ENCODE measurements at regions not wholly inside any gene's neighbourhood (a gene's known extent, or its start where the extent isn't known, plus 50 kb on each side); places are given as distances from the start of the nearest gene placed in this dataset.

GRCh38 chr10:36773652-36774051, 351.7 kb upstream of the ANKRD30A start:
- no peak overlapping the region for H3K4me2 ChIP-seq (ENCODE audit: insufficient read depth, low read length)
- POLR2A ChIA-PET = no interaction called here
- H4K20me1 ChIP-seq (replicated peaks; ENCODE audit: control insufficient read depth, extremely low read depth, insufficient read depth, low read length) = no peaks in the 10 kb centered on the region
- TF ChIP-seq POLR2AphosphoS5 (IDR thresholded peaks at IDR 0.05; ENCODE audit: insufficient read depth, low read depth, low read length) = no peak
- TF ChIP-seq FOS (IDR thresholded peaks at IDR 0.05; ENCODE audit: borderline replicate concordance, insufficient read depth, low read length) = no peak
- no peak for TF ChIP-seq POLR2A (IDR thresholded peaks at IDR 0.05; ENCODE audit: low read depth, low read length)
- TF ChIP-seq CTCF (IDR thresholded peaks at IDR 0.05; ENCODE audit: extremely low read depth in 1 of 2, insufficient read depth in 1 of 2, low read depth in 1 of 2, low read length in 2 of 2) = no peak
- no peak for TF ChIP-seq MYC (IDR thresholded peaks at IDR 0.05; ENCODE audit: low read depth, low read length)
- no peak for TF ChIP-seq MAX (IDR thresholded peaks at IDR 0.05; ENCODE audit: insufficient read depth, insufficient read length)
- no peak for TF ChIP-seq EZH2 (IDR thresholded peaks at IDR 0.05; ENCODE audit: borderline replicate concordance, low read depth, low read length, severe bottlenecking)
- TF ChIP-seq GATA2 (IDR thresholded peaks at IDR 0.05; ENCODE audit: insufficient read depth, insufficient read length, low read depth, low read length) = no peak
- TF ChIP-seq JUN (IDR thresholded peaks at IDR 0.05; ENCODE audit: borderline replicate concordance, insufficient read depth, insufficient read length, low read depth) = no peak
- H3K9ac ChIP-seq (replicated peaks; ENCODE audit: extremely low read depth, insufficient read depth, low read length) = no peak overlapping the region
- H2AFZ ChIP-seq (ENCODE audit: low read depth, low read length) = no peak overlapping the region
- H3K4me3 ChIP-seq (replicated peaks in 1 of 3; ENCODE audit: insufficient read depth in 1 of 3, low read depth in 1 of 3, low read length in 3 of 3) = no peak overlapping the region
- H3K27ac ChIP-seq (ENCODE audit: insufficient read depth, low read depth, low read length) = no peak overlapping the region
- H3K36me3 ChIP-seq (ENCODE audit: control insufficient read depth in 2 of 2, extremely low read depth in 1 of 2, insufficient read depth in 2 of 2, low read length in 2 of 2) = no peaks in the 10 kb centered on the region
- no peaks in the 10 kb centered on the region for H3K4me1 ChIP-seq (ENCODE audit: control insufficient read depth, extremely low read depth, insufficient read depth, low read length)
- CTCF ChIA-PET = interaction anchor here (1.2 to 3.1 kb wide), 2 partner anchors 1139 to 1161 kb away, joined by 4 to 16 read pairs; no protein-coding TSS in a partner anchor
- DNase-seq (ENCODE audit: low read depth, low spot score) (no peak), FAIRE-seq (no peak)
- intact Hi-C loops (cut with micrococcal nuclease) (no loop called here), dilution Hi-C loops (cut with MboI; ENCODE audit: extremely low pct_ligation_motif_present, low sequenced_read_pairs) (no loop called here)
- no peaks in the 10 kb centered on the region for H3K27me3 ChIP-seq (ENCODE audit: control insufficient read depth in 2 of 2, insufficient read depth in 2 of 2, low read length in 2 of 2)
- no TSS peak for BruUV-seq (replicated peaks)
- H3K9me1 ChIP-seq (replicated peaks; ENCODE audit: control insufficient read depth, extremely low read depth, insufficient read depth, low read length) = no peaks in the 10 kb centered on the region
- no peaks in the 10 kb centered on the region for H3K9me3 ChIP-seq (replicated peaks; ENCODE audit: control insufficient read depth, insufficient read depth, low read length)
- no peaks in the 10 kb centered on the region for H3K79me2 ChIP-seq (ENCODE audit: control insufficient read depth, insufficient read depth, low read length)

Measured in endothelial cell of umbilical vein (primary cell).